GM12878 (cell line): ENCODE measurements at regions not wholly inside any gene's neighbourhood (a gene's known extent, or its start where the extent isn't known, plus 50 kb on each side); places are given as distances from the start of the nearest gene placed in this dataset.

Experiments
- ATAC-seq: fragments of 200-7000 bp; cut with Tn5 transposase; 3 replicates; pipeline ENCODE4 v1.9.1; 2020; ENCODE audit warnings: mild to moderate bottlenecking, moderate library complexity
- BruUV-seq: library from RNA; stranded (reverse); fragments of 400-500 nt; replicated peaks from 2 replicates; lab custom pipeline; 2021; lab: Mats Ljungman, UMichigan
- CTCF ChIA-PET: fragments of 300-600 bp; sonication (Branson Sonifier 250); formaldehyde crosslinking; extraction: SDS; loops from one replicate; lab custom pipeline; 2021; ENCODE audit warnings: inconsistent platforms; lab: Yijun Ruan, JAX
- POLR2A ChIA-PET: fragments of 350-600 bp; formaldehyde crosslinking; extraction: SDS; loops from one replicate; lab custom pipeline; 2021; ENCODE audit warnings: inconsistent platforms; lab: Charles Lee
- RAD21 ChIA-PET: fragments of 300-600 bp; sonication (Branson Sonifier 250); formaldehyde crosslinking; loops from one replicate; lab custom pipeline; 2023; ENCODE audit warnings: antibody characterized with exemption; ENCODE audit not compliant: unreplicated experiment; lab: Charles Lee
- SMC1A ChIA-PET: fragments of 300-600 bp; sonication (Branson Sonifier 250); formaldehyde crosslinking; loops from one replicate; lab custom pipeline; 2023; ENCODE audit not compliant: unreplicated experiment, uncharacterized antibody; lab: Charles Lee
- DNase-seq: peaks from one replicate; pipeline ENCODE4 v3.0.0-alpha.2; 2011; ENCODE audit warnings: low read depth, low spot score
- FAIRE-seq: peaks from 3 replicates; lab custom pipeline; 2011; peaks lifted over from hg19 to GRCh38; lab: Jason Lieb, UNC
- H2AFZ ChIP-seq: 2 replicates; pipeline ENCODE4 v1.6.0; 2011; ENCODE audit warnings: low read depth, low read length, control low read depth; ENCODE audit not compliant: control insufficient read depth
- H3K27ac ChIP-seq: 2 replicates; pipeline ENCODE4 v1.5.1; 2011; ENCODE audit warnings: control low read depth; ENCODE audit not compliant: control insufficient read depth, insufficient read depth
- H3K27me3 ChIP-seq, 2 experiments: replicated peaks in 1 of 2; 2 replicates each; pipeline versions ENCODE4 v1.6.0 to v1.6.1; 2011; ENCODE audit warnings: low read length in 1 of 2; ENCODE audit not compliant: control insufficient read depth in 2 of 2, insufficient read depth in 2 of 2
- H3K36me3 ChIP-seq, 2 experiments: 2 replicates each; pipeline ENCODE4 v1.5.1; 2011; ENCODE audit warnings: low read length in 1 of 2; ENCODE audit not compliant: control insufficient read depth in 2 of 2, insufficient read depth in 2 of 2
- H3K4me1 ChIP-seq: 2 replicates; pipeline ENCODE4 v1.6.1; 2011; ENCODE audit warnings: mild to moderate bottlenecking, low read length, moderate library complexity, mixed read lengths; ENCODE audit not compliant: control insufficient read depth, insufficient read depth
- H3K4me2 ChIP-seq: 2 replicates; pipeline ENCODE4 v1.6.0; 2011; ENCODE audit warnings: control low read depth; ENCODE audit not compliant: control insufficient read depth, insufficient read depth
- H3K4me3 ChIP-seq: fragments of 200-600 bp; sonication (generic); 2 replicates; pipeline ENCODE4 v1.5.1; 2016
- H3K79me2 ChIP-seq: 2 replicates; pipeline ENCODE4 v1.6.0; 2011; ENCODE audit warnings: low read length; ENCODE audit not compliant: control insufficient read depth, insufficient read depth
- H3K9ac ChIP-seq: 2 replicates; pipeline ENCODE4 v1.8.0; 2011; ENCODE audit warnings: low read length, control low read depth, mixed read lengths; ENCODE audit not compliant: control insufficient read depth, insufficient read depth
- H3K9me3 ChIP-seq: replicated peaks from 3 replicates; pipeline ENCODE4 v1.5.1; 2011; ENCODE audit warnings: mild to moderate bottlenecking, low read length; ENCODE audit not compliant: control insufficient read depth, insufficient read depth
- H4K20me1 ChIP-seq: 2 replicates; pipeline ENCODE4 v1.6.0; 2011; ENCODE audit not compliant: control insufficient read depth, insufficient read depth
- BACH1 ChIP-seq: fragments of 450-650 bp; IDR thresholded peaks from 2 replicates; pipeline ENCODE4 v1.6.1; 2017; ENCODE audit warnings: mild to moderate bottlenecking, borderline replicate concordance
- BCL11A ChIP-seq: IDR thresholded peaks from 2 replicates; pipeline ENCODE4 v1.6.1; 2011; ENCODE audit warnings: low read depth, low read length
- CREM ChIP-seq: IDR thresholded peaks from 2 replicates; pipeline ENCODE4 v1.6.1; 2014; ENCODE audit warnings: antibody characterized with exemption, low read depth
- JUND ChIP-seq: IDR thresholded peaks from 2 replicates; pipeline ENCODE4 v1.6.1; 2012; ENCODE audit warnings: low read depth, mild to moderate bottlenecking, low read length, improper control_type of control experiment, moderate library complexity
- MXI1 ChIP-seq: fragments of 150-350 bp; IDR thresholded peaks from 2 replicates; pipeline ENCODE4 v1.6.1; 2011; ENCODE audit warnings: low read depth, mild to moderate bottlenecking, inconsistent platforms, low read length, improper control_type of control experiment
- SIN3A ChIP-seq: IDR thresholded peaks from 2 replicates; pipeline ENCODE4 v1.6.1; 2012; ENCODE audit warnings: low read depth, low read length, improper control_type of control experiment
- SMC3 ChIP-seq: IDR thresholded peaks from 2 replicates; pipeline ENCODE4 v1.6.1; 2011; ENCODE audit warnings: low read length, improper control_type of control experiment, borderline replicate concordance
- SUZ12 ChIP-seq: fragments of 200-600 bp; sonication (generic); IDR thresholded peaks from one replicate; pipeline ENCODE4 v1.6.1; 2018; ENCODE audit warnings: antibody characterized with exemption, mild to moderate bottlenecking; ENCODE audit not compliant: unreplicated experiment
- TAF1 ChIP-seq: IDR thresholded peaks from 2 replicates; pipeline ENCODE4 v1.6.1; 2011; ENCODE audit warnings: mild to moderate bottlenecking, low read depth, low read length, borderline replicate concordance
- WGBS: methylation state at CpG from one replicate; pipeline ENCODE4 v1.1.6; 2016; ENCODE audit warnings: low lambda C conversion rate; ENCODE audit not compliant: insufficient replicate concordance, insufficient coverage; ENCODE audit errors: missing lambda C conversion rate; 5-methylcytosine and 5-hydroxymethylcytosine counted together
- in situ Hi-C: fragments of 300-500 bp; cut with MboI; formaldehyde crosslinking; loops from 9 replicates; pipeline ENCODE4 v1.14.3; 2018; ENCODE audit warnings: mixed read lengths
- intact Hi-C: fragments of 100-400 bp; cut with micrococcal nuclease; formaldehyde crosslinking; loops from one replicate; pipeline ENCODE4 v1.14.2; 2022; ENCODE audit not compliant: unreplicated experiment
- TF ChIP-seq, protein P1 (sequence below): fragments of 450-650 bp; IDR thresholded peaks from 2 replicates; pipeline ENCODE4 v1.6.1; 2017; ENCODE audit warnings: borderline replicate concordance
- TF ChIP-seq, protein P2 (sequence below): IDR thresholded peaks from 2 replicates; pipeline ENCODE4 v1.6.1; 2012; ENCODE audit warnings: low read depth, low read length, improper control_type of control experiment
- TF ChIP-seq, protein P3 (sequence below), 3 experiments: IDR thresholded peaks in 2 of 3; conservative IDR thresholded peaks in 1 of 3; 2 replicates each; pipeline ENCODE4 v1.5.1; 2011; ENCODE audit warnings: low read depth in 3 of 3, low read length in 3 of 3, mild to moderate bottlenecking in 3 of 3, control low read depth in 2 of 3, moderate library complexity in 2 of 3, inconsistent platforms in 1 of 3, mixed read lengths in 1 of 3; ENCODE audit not compliant: control insufficient read depth in 2 of 3, insufficient read depth in 1 of 3; ENCODE audit errors: extremely low read depth in 1 of 3
- TF ChIP-seq, protein P4 (sequence below): IDR thresholded peaks from 2 replicates; pipeline ENCODE4 v1.6.1; 2011; ENCODE audit warnings: mild to moderate bottlenecking, low read depth, low read length, moderate library complexity; ENCODE audit not compliant: insufficient replicate concordance

DNA sequence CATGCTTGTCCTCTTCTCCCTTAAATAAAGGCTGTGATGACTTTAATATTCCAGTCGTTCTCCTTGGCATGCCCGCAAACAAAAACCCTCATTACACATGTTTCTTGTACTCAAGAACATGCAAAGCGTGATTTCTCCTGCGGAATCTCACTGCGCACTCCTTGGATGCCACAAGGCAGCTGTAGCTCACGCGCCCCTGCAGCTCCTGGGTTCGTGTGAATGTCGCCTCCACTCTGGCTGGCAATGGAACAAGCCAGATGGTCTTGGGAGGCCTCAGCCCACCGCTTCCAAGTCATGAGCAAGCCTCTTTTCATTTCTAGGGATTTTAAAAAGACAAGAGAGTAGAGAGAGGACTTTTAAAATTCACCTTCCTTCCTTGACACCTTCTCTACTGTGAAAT, 403.8 kb downstream of the PCNX1 start (continued):
- TF ChIP-seq SIN3A (no peak), BACH1 (no peak)
- TF ChIP-seq, protein P1, sequence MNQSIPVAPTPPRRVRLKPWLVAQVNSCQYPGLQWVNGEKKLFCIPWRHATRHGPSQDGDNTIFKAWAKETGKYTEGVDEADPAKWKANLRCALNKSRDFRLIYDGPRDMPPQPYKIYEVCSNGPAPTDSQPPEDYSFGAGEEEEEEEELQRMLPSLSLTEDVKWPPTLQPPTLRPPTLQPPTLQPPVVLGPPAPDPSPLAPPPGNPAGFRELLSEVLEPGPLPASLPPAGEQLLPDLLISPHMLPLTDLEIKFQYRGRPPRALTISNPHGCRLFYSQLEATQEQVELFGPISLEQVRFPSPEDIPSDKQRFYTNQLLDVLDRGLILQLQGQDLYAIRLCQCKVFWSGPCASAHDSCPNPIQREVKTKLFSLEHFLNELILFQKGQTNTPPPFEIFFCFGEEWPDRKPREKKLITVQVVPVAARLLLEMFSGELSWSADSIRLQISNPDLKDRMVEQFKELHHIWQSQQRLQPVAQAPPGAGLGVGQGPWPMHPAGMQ, result no peak

DNA sequence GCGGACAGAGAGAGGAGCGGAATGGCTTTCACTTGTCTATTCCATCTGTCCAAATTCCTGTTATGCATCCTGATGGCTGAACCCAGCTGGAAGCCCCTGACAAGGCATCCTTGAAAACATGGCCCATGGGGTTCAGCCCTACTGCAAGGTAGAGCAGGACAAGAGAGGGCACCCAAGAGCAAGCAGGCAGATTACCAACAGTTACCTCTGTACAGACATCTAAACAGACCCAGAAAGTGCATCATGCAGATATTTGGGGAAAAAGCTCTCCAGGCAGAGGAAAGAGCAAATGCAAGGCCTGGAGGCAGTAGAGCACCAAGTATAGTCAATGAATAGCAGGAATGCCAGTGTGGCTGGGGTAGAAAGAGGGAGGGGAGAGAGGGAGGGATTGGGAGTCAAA, 407.5 kb downstream of the PCNX1 start:
- no peaks in the 10 kb centered on the region for H4K20me1 ChIP-seq
- H3K9me3 ChIP-seq, result no peaks in the 10 kb centered on the region; the same call in 2 of the 3 replicates
- TF ChIP-seq JUND, result no peak
- TF ChIP-seq SUZ12, result no peak
- TF ChIP-seq, protein P2, sequence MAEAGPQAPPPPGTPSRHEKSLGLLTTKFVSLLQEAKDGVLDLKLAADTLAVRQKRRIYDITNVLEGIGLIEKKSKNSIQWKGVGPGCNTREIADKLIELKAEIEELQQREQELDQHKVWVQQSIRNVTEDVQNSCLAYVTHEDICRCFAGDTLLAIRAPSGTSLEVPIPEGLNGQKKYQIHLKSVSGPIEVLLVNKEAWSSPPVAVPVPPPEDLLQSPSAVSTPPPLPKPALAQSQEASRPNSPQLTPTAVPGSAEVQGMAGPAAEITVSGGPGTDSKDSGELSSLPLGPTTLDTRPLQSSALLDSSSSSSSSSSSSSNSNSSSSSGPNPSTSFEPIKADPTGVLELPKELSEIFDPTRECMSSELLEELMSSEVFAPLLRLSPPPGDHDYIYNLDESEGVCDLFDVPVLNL, result no peak
- TF ChIP-seq, protein P3, sequence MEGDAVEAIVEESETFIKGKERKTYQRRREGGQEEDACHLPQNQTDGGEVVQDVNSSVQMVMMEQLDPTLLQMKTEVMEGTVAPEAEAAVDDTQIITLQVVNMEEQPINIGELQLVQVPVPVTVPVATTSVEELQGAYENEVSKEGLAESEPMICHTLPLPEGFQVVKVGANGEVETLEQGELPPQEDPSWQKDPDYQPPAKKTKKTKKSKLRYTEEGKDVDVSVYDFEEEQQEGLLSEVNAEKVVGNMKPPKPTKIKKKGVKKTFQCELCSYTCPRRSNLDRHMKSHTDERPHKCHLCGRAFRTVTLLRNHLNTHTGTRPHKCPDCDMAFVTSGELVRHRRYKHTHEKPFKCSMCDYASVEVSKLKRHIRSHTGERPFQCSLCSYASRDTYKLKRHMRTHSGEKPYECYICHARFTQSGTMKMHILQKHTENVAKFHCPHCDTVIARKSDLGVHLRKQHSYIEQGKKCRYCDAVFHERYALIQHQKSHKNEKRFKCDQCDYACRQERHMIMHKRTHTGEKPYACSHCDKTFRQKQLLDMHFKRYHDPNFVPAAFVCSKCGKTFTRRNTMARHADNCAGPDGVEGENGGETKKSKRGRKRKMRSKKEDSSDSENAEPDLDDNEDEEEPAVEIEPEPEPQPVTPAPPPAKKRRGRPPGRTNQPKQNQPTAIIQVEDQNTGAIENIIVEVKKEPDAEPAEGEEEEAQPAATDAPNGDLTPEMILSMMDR (IDR thresholded peaks at IDR 0.05 in 2 of 3, conservative IDR thresholded peaks at IDR 0.05 in 1 of 3; ENCODE audit: control insufficient read depth in 2 of 3, extremely low read depth in 1 of 3, insufficient read depth in 1 of 3, low read depth in 3 of 3, low read length in 3 of 3), result peak in 1 of 3 experiments; percentile 6; a peak in 1 of 6 replicates
- TF ChIP-seq TAF1, result no peak
- TF ChIP-seq, protein P4, sequence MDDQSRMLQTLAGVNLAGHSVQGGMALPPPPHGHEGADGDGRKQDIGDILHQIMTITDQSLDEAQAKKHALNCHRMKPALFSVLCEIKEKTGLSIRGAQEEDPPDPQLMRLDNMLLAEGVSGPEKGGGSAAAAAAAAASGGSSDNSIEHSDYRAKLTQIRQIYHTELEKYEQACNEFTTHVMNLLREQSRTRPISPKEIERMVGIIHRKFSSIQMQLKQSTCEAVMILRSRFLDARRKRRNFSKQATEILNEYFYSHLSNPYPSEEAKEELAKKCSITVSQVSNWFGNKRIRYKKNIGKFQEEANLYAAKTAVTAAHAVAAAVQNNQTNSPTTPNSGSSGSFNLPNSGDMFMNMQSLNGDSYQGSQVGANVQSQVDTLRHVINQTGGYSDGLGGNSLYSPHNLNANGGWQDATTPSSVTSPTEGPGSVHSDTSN, result no peak
- TF ChIP-seq BCL11A, result no peak
- TF ChIP-seq MXI1, result no peak
- no peak for TF ChIP-seq CREM
- TF ChIP-seq SMC3, result 0 out of 2 replicates have a peak, but pooled peaks have one; percentile 4
- no peak overlapping the region for H3K27ac ChIP-seq
- ATAC-seq (no peak), FAIRE-seq (no peak), DNase-seq (no peak)
- no peak overlapping the region for H3K9ac ChIP-seq
- no peak overlapping the region for H3K4me2 ChIP-seq
- ChIA-PET POLR2A (no interaction called here), CTCF (interaction anchor here (0.6 to 2.4 kb wide), 2 partner anchors 17 to 439 kb away, joined by 3 to 6 read pairs; no protein-coding TSS in a partner anchor), SMC1A (interaction anchor here (0.7 kb wide), 1 partner anchor 422 kb away, joined by 3 read pairs; no protein-coding TSS in a partner anchor), RAD21 (no interaction called here)
- no peak overlapping the region for H3K4me3 ChIP-seq
- 96% methylated on average over 2 of the region's 2 CpGs for WGBS
- H3K79me2 ChIP-seq, result no peaks in the 10 kb centered on the region
- no peak overlapping the region for H2AFZ ChIP-seq
- H3K36me3 ChIP-seq, result no peaks in the 10 kb centered on the region
- intact Hi-C loops (no loop called here), in situ Hi-C loops (loop anchor here (5.0 kb wide), 1 partner anchor 167 kb away; no protein-coding TSS in a partner anchor)
- H3K4me1 ChIP-seq, result peaks cover 5% of the 10 kb centered on the region; the same call in 1 of the 2 replicates
- no TSS peak for BruUV-seq
- H3K27me3 ChIP-seq, result no peaks in the 10 kb centered on the region
